GM23338 (cell line): ENCODE measurements at regions not wholly inside any gene's neighbourhood (a gene's known extent, or its start where the extent isn't known, plus 50 kb on each side); places are given as distances from the start of the nearest gene placed in this dataset.

Experiments used
- CREB1 ChIP-seq: fragments of 250-450 bp; sonication (Bioruptor Pico); IDR thresholded peaks from 2 replicates; pipeline ENCODE4 v1.5.0; 2020; ENCODE audit warnings: low read depth, mild to moderate bottlenecking, moderate library complexity
- EZH2 ChIP-seq: fragments of 200-600 bp; sonication (generic); IDR thresholded peaks from one replicate; pipeline ENCODE4 v1.8.0; 2017; ENCODE audit warnings: antibody characterized with exemption, mild to moderate bottlenecking, low read depth; ENCODE audit not compliant: unreplicated experiment
- EZH2phosphoT487 ChIP-seq: fragments of 200-600 bp; sonication (generic); IDR thresholded peaks from one replicate; pipeline ENCODE4 v1.8.1; 2018; ENCODE audit warnings: antibody characterized with exemption; ENCODE audit not compliant: unreplicated experiment
- JUNB ChIP-seq: IDR thresholded peaks from one replicate; pipeline ENCODE4 v1.6.1; 2016; ENCODE audit warnings: antibody characterized with exemption; ENCODE audit not compliant: unreplicated experiment
- NANOG ChIP-seq: IDR thresholded peaks from 2 replicates; pipeline ENCODE4 v1.6.1; 2016; ENCODE audit warnings: antibody characterized with exemption, borderline replicate concordance
- POLR2AphosphoS5 ChIP-seq: IDR thresholded peaks from 2 replicates; pipeline ENCODE4 v1.6.1; 2016; ENCODE audit warnings: antibody characterized with exemption, low read depth
- STAT1 ChIP-seq: IDR thresholded peaks from one replicate; pipeline ENCODE4 v1.6.1; 2016; ENCODE audit warnings: antibody characterized with exemption; ENCODE audit not compliant: unreplicated experiment
- ZNF114 ChIP-seq: fragments of 250-450 bp; sonication (Bioruptor Pico); IDR thresholded peaks from 2 replicates; pipeline ENCODE4 v1.5.0; 2020; ENCODE audit warnings: mild to moderate bottlenecking, moderate library complexity
- ZNF331 ChIP-seq: fragments of 250-450 bp; sonication (Bioruptor Pico); IDR thresholded peaks from 2 replicates; pipeline ENCODE4 v1.5.0; 2020; ENCODE audit warnings: low read depth, mild to moderate bottlenecking, moderate library complexity
- TF ChIP-seq, protein P1 (sequence below), 2 experiments: fragments of 200-600 bp in 1 of 2; sonication (generic) in 1 of 2; conservative IDR thresholded peaks; 2 replicates each; pipeline versions ENCODE4 v1.5.1 to v1.6.1; 2016 to 2017; ENCODE audit warnings: antibody characterized with exemption in 2 of 2, low read depth in 2 of 2, mild to moderate bottlenecking in 2 of 2, moderate library complexity in 1 of 2
- TF ChIP-seq, protein P2 (sequence below): IDR thresholded peaks from one replicate; pipeline ENCODE4 v1.6.1; 2018; ENCODE audit warnings: antibody characterized with exemption; ENCODE audit not compliant: unreplicated experiment
- TF ChIP-seq, protein P3 (sequence below): fragments of 250-450 bp; sonication (Bioruptor Pico); IDR thresholded peaks from 2 replicates; pipeline ENCODE4 v1.5.0; 2020; ENCODE audit warnings: mild to moderate bottlenecking, moderate library complexity

DNA sequence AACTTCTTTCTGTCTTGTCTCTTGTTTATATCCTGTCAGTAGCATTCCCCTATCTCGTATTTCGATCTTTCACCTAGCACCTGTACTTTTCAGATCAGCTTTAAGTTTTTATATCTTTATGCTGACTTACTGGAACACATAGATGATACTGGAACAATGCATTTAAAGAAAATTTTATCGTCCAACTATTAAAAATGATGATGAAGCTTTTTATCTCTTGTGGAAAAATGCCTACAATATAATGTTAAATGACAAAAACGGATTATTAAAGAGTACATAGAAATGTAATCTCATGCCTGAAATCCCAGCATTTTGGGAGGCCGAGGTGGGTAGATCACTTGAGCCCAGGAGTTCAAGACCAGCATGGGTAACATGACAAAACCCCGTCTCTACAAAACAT lies 139.5 kb downstream of the ZPLD1 start:
- TF ChIP-seq, protein P1, sequence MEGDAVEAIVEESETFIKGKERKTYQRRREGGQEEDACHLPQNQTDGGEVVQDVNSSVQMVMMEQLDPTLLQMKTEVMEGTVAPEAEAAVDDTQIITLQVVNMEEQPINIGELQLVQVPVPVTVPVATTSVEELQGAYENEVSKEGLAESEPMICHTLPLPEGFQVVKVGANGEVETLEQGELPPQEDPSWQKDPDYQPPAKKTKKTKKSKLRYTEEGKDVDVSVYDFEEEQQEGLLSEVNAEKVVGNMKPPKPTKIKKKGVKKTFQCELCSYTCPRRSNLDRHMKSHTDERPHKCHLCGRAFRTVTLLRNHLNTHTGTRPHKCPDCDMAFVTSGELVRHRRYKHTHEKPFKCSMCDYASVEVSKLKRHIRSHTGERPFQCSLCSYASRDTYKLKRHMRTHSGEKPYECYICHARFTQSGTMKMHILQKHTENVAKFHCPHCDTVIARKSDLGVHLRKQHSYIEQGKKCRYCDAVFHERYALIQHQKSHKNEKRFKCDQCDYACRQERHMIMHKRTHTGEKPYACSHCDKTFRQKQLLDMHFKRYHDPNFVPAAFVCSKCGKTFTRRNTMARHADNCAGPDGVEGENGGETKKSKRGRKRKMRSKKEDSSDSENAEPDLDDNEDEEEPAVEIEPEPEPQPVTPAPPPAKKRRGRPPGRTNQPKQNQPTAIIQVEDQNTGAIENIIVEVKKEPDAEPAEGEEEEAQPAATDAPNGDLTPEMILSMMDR (conservative IDR thresholded peaks at IDR 0.05; ENCODE audit: low read depth in 2 of 2): no peak
- TF ChIP-seq CREB1 (CRISPR knock-in tag) (no peak), POLR2AphosphoS5 (no peak), NANOG (no peak), JUNB (no peak), EZH2phosphoT487 (no peak), EZH2 (no peak), ZNF331 (CRISPR knock-in tag) (no peak), ZNF114 (CRISPR knock-in tag) (no peak), STAT1 (no peak)
- TF ChIP-seq, protein P2, sequence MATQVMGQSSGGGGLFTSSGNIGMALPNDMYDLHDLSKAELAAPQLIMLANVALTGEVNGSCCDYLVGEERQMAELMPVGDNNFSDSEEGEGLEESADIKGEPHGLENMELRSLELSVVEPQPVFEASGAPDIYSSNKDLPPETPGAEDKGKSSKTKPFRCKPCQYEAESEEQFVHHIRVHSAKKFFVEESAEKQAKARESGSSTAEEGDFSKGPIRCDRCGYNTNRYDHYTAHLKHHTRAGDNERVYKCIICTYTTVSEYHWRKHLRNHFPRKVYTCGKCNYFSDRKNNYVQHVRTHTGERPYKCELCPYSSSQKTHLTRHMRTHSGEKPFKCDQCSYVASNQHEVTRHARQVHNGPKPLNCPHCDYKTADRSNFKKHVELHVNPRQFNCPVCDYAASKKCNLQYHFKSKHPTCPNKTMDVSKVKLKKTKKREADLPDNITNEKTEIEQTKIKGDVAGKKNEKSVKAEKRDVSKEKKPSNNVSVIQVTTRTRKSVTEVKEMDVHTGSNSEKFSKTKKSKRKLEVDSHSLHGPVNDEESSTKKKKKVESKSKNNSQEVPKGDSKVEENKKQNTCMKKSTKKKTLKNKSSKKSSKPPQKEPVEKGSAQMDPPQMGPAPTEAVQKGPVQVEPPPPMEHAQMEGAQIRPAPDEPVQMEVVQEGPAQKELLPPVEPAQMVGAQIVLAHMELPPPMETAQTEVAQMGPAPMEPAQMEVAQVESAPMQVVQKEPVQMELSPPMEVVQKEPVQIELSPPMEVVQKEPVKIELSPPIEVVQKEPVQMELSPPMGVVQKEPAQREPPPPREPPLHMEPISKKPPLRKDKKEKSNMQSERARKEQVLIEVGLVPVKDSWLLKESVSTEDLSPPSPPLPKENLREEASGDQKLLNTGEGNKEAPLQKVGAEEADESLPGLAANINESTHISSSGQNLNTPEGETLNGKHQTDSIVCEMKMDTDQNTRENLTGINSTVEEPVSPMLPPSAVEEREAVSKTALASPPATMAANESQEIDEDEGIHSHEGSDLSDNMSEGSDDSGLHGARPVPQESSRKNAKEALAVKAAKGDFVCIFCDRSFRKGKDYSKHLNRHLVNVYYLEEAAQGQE: no peak
- TF ChIP-seq, protein P3, sequence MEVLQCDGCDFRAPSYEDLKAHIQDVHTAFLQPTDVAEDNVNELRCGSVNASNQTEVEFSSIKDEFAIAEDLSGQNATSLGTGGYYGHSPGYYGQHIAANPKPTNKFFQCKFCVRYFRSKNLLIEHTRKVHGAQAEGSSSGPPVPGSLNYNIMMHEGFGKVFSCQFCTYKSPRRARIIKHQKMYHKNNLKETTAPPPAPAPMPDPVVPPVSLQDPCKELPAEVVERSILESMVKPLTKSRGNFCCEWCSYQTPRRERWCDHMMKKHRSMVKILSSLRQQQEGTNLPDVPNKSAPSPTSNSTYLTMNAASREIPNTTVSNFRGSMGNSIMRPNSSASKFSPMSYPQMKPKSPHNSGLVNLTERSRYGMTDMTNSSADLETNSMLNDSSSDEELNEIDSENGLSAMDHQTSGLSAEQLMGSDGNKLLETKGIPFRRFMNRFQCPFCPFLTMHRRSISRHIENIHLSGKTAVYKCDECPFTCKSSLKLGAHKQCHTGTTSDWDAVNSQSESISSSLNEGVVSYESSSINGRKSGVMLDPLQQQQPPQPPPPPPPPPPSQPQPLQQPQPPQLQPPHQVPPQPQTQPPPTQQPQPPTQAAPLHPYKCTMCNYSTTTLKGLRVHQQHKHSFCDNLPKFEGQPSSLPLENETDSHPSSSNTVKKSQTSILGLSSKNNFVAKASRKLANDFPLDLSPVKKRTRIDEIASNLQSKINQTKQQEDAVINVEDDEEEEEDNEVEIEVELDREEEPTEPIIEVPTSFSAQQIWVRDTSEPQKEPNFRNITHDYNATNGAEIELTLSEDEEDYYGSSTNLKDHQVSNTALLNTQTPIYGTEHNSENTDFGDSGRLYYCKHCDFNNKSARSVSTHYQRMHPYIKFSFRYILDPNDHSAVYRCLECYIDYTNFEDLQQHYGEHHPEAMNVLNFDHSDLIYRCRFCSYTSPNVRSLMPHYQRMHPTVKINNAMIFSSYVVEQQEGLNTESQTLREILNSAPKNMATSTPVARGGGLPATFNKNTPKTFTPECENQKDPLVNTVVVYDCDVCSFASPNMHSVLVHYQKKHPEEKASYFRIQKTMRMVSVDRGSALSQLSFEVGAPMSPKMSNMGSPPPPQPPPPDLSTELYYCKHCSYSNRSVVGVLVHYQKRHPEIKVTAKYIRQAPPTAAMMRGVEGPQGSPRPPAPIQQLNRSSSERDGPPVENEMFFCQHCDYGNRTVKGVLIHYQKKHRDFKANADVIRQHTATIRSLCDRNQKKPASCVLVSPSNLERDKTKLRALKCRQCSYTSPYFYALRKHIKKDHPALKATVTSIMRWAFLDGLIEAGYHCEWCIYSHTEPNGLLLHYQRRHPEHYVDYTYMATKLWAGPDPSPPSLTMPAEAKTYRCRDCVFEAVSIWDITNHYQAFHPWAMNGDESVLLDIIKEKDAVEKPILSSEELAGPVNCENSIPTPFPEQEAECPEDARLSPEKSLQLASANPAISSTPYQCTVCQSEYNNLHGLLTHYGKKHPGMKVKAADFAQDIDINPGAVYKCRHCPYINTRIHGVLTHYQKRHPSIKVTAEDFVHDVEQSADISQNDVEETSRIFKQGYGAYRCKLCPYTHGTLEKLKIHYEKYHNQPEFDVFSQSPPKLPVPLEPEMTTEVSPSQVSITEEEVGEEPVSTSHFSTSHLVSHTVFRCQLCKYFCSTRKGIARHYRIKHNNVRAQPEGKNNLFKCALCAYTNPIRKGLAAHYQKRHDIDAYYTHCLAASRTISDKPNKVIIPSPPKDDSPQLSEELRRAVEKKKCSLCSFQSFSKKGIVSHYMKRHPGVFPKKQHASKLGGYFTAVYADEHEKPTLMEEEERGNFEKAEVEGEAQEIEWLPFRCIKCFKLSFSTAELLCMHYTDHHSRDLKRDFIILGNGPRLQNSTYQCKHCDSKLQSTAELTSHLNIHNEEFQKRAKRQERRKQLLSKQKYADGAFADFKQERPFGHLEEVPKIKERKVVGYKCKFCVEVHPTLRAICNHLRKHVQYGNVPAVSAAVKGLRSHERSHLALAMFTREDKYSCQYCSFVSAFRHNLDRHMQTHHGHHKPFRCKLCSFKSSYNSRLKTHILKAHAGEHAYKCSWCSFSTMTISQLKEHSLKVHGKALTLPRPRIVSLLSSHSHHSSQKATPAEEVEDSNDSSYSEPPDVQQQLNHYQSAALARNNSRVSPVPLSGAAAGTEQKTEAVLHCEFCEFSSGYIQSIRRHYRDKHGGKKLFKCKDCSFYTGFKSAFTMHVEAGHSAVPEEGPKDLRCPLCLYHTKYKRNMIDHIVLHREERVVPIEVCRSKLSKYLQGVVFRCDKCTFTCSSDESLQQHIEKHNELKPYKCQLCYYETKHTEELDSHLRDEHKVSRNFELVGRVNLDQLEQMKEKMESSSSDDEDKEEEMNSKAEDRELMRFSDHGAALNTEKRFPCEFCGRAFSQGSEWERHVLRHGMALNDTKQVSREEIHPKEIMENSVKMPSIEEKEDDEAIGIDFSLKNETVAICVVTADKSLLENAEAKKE: no peak
